ENCODE measurements at regions not wholly inside any gene's neighbourhood (a gene's known extent, or its start where the extent isn't known, plus 50 kb on each side); places are given as distances from the start of the nearest gene placed in this dataset.

DNA sequence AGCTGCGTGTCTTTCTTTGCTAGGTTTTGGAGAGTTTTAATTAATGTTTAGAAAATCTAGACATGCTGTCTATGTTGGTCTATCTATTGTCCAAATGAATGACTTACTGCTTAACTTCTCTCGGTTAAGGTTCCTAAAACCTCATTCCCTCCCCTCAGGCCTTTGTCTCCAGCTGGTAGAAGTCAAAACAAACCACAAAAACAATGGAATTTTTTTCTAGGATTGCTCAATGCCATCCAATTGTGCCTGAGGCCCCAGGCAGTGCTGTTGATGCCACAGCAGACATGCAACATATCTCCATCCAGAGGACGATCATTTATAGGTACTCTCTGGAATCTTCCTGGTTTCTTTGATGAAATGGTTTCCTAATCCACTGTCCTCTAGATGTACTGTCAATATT is 448.2 kb upstream of the TBX3 start:
- TF ChIP-seq, protein P1, sequence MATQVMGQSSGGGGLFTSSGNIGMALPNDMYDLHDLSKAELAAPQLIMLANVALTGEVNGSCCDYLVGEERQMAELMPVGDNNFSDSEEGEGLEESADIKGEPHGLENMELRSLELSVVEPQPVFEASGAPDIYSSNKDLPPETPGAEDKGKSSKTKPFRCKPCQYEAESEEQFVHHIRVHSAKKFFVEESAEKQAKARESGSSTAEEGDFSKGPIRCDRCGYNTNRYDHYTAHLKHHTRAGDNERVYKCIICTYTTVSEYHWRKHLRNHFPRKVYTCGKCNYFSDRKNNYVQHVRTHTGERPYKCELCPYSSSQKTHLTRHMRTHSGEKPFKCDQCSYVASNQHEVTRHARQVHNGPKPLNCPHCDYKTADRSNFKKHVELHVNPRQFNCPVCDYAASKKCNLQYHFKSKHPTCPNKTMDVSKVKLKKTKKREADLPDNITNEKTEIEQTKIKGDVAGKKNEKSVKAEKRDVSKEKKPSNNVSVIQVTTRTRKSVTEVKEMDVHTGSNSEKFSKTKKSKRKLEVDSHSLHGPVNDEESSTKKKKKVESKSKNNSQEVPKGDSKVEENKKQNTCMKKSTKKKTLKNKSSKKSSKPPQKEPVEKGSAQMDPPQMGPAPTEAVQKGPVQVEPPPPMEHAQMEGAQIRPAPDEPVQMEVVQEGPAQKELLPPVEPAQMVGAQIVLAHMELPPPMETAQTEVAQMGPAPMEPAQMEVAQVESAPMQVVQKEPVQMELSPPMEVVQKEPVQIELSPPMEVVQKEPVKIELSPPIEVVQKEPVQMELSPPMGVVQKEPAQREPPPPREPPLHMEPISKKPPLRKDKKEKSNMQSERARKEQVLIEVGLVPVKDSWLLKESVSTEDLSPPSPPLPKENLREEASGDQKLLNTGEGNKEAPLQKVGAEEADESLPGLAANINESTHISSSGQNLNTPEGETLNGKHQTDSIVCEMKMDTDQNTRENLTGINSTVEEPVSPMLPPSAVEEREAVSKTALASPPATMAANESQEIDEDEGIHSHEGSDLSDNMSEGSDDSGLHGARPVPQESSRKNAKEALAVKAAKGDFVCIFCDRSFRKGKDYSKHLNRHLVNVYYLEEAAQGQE (IDR thresholded peaks at IDR 0.05; ENCODE audit: borderline replicate concordance) = no peak
- TF ChIP-seq MXI1 (conservative IDR thresholded peaks at IDR 0.05; ENCODE audit: poor library complexity, severe bottlenecking) (no peak), TAF1 (IDR thresholded peaks at IDR 0.05; ENCODE audit: low read depth) (no peak), EZH2 (IDR thresholded peaks at IDR 0.05; ENCODE audit: borderline replicate concordance, insufficient read depth, low read length, poor library complexity, severe bottlenecking) (no peak), EP300 (conservative IDR thresholded peaks at IDR 0.05; ENCODE audit: poor library complexity, severe bottlenecking) (no peak), RAD21 (conservative IDR thresholded peaks at IDR 0.05) (no peak), POLR2AphosphoS5 (IDR thresholded peaks at IDR 0.05) (no peak), CTCF (IDR thresholded peaks at IDR 0.05; ENCODE audit: poor library complexity, severe bottlenecking) (no peak), SMC3 (conservative IDR thresholded peaks at IDR 0.05; ENCODE audit: poor library complexity) (no peak)
- H3K27ac ChIP-seq (ENCODE audit: low read length) = no peak overlapping the region
- H3K4me3 ChIP-seq (ENCODE audit: low read length) = no peak overlapping the region
- no peak overlapping the region for H3K4me2 ChIP-seq (ENCODE audit: low read length)
- no peaks in the 10 kb centered on the region for H3K79me2 ChIP-seq (replicated peaks; ENCODE audit: insufficient read depth, low read length)
- no peaks in the 10 kb centered on the region for H3K36me3 ChIP-seq (ENCODE audit: insufficient read depth, low read length)
- H2AFZ ChIP-seq (ENCODE audit: low read depth, low read length) = no peak overlapping the region
- no peak overlapping the region for H3K9ac ChIP-seq (ENCODE audit: low read length)
- H3K27me3 ChIP-seq (ENCODE audit: insufficient read depth, low read depth, low read length) = no peaks in the 10 kb centered on the region
- H3K9me2 ChIP-seq (ENCODE audit: insufficient read depth, low read length) = no peaks in the 10 kb centered on the region
- H3F3A ChIP-seq (ENCODE audit: insufficient read depth, low read length, poor library complexity, severe bottlenecking) = no peaks in the 10 kb centered on the region
- H4K20me1 ChIP-seq (ENCODE audit: insufficient read depth) = no peaks in the 10 kb centered on the region
- no peaks in the 10 kb centered on the region for H3K9me3 ChIP-seq (ENCODE audit: low read length)

- Histone ChIP-seq H3K79me2 (replicated peaks; ENCODE audit: insufficient read depth, low read length) (no peaks in the 10 kb centered on the region), H3K9ac (ENCODE audit: low read length) (no peak overlapping the region), H2AFZ (ENCODE audit: low read depth, low read length) (no peak overlapping the region), H3K4me2 (ENCODE audit: low read length) (no peak overlapping the region), H3F3A (ENCODE audit: insufficient read depth, low read length, poor library complexity, severe bottlenecking) (no peaks in the 10 kb centered on the region), H4K20me1 (ENCODE audit: insufficient read depth) (no peaks in the 10 kb centered on the region), H3K36me3 (ENCODE audit: insufficient read depth, low read length) (no peaks in the 10 kb centered on the region), H3K27me3 (ENCODE audit: insufficient read depth, low read depth, low read length) (no peaks in the 10 kb centered on the region), H3K27ac (ENCODE audit: low read length) (no peak overlapping the region), H3K9me2 (ENCODE audit: insufficient read depth, low read length) (no peaks in the 10 kb centered on the region), H3K9me3 (ENCODE audit: low read length) (no peaks in the 10 kb centered on the region), H3K4me3 (ENCODE audit: low read length) (no peak overlapping the region)
- TF ChIP-seq EP300 (conservative IDR thresholded peaks at IDR 0.05; ENCODE audit: poor library complexity, severe bottlenecking) (no peak), POLR2AphosphoS5 (IDR thresholded peaks at IDR 0.05) (no peak), CTCF (IDR thresholded peaks at IDR 0.05; ENCODE audit: poor library complexity, severe bottlenecking) (no peak), MXI1 (conservative IDR thresholded peaks at IDR 0.05; ENCODE audit: poor library complexity, severe bottlenecking) (no peak), SMC3 (conservative IDR thresholded peaks at IDR 0.05; ENCODE audit: poor library complexity) (no peak), EZH2 (IDR thresholded peaks at IDR 0.05; ENCODE audit: borderline replicate concordance, insufficient read depth, low read length, poor library complexity, severe bottlenecking) (no peak), RAD21 (conservative IDR thresholded peaks at IDR 0.05) (no peak)
Observed at GRCh38 chr12:115129727-115130126, 445.8 kb upstream of the TBX3 start.
